HCT116 (cell line): ENCODE measurements at regions not wholly inside any gene's neighbourhood (a gene's known extent, or its start where the extent isn't known, plus 50 kb on each side); places are given as distances from the start of the nearest gene placed in this dataset.

Experiments used
- ATAC-seq: fragments of 200-7000 bp; cut with Tn5 transposase; 2 replicates; pipeline ENCODE4 v1.9.1; 2020; ENCODE audit warnings: mild to moderate bottlenecking, moderate library complexity
- BruUV-seq: library from RNA; stranded (reverse); fragments of 400-500 nt; replicated peaks from 2 replicates; lab custom pipeline; 2021; lab: Mats Ljungman, UMichigan
- CTCF ChIA-PET: fragments of 300-600 bp; sonication (Branson Sonifier 250); formaldehyde crosslinking; loops from one replicate; lab custom pipeline; 2021; ENCODE audit warnings: antibody characterized with exemption; lab: Charles Lee
- POLR2A ChIA-PET: fragments of 300-600, 350-600 bp; sonication (Branson Sonifier 250); formaldehyde crosslinking; loops from one replicate; lab custom pipeline; 2021; ENCODE audit warnings: antibody characterized with exemption; lab: Charles Lee
- RAD21 ChIA-PET, 2 experiments: fragments of 300-600 bp; sonication (Branson Sonifier 250); formaldehyde crosslinking; loops; one replicate each; lab custom pipeline; 2023; ENCODE audit warnings: low total read pairs in 2 of 2; ENCODE audit not compliant: uncharacterized antibody in 2 of 2, unreplicated experiment in 2 of 2, low non-redundant PET in 1 of 2; lab: Charles Lee
- DNase-seq: peaks from one replicate; pipeline ENCODE4 v3.0.0-alpha.2; 2010; ENCODE audit warnings: low read depth, low spot score
- H2AFZ ChIP-seq: fragments of 200-600 bp; shearing (Covaris generic), sonication (generic); 2 replicates; pipeline ENCODE4 v1.6.1; 2017; ENCODE audit warnings: low read depth, mixed run types, mixed read lengths, antibody characterized with exemption, low read length; ENCODE audit not compliant: poor library complexity, severe bottlenecking
- H3K27ac ChIP-seq: 2 replicates; pipeline ENCODE4 v1.5.1; 2012; ENCODE audit warnings: low read depth, low read length
- H3K27me3 ChIP-seq: fragments of 200-600 bp; sonication (generic); 2 replicates; pipeline ENCODE4 v1.6.1; 2016; ENCODE audit warnings: mixed run types, low read length, mixed read lengths; ENCODE audit not compliant: insufficient read depth
- H3K36me3 ChIP-seq, 2 experiments: fragments of 200-500 bp in 1 of 2; fragments of 200-600 bp in 1 of 2; sonication (Bioruptor generic) in 1 of 2; sonication (generic) in 1 of 2; 2 replicates each; pipeline versions ENCODE4 v1.5.1 to v1.6.1; 2014 to 2016; ENCODE audit warnings: low read length in 2 of 2, inconsistent platforms in 1 of 2, mixed read lengths in 1 of 2, mixed run types in 1 of 2; ENCODE audit not compliant: insufficient read depth in 2 of 2, control insufficient read depth in 1 of 2
- H3K4me1 ChIP-seq, 2 experiments: fragments of 200-600 bp in 1 of 2; sonication (generic) in 1 of 2; 2 replicates each; pipeline versions ENCODE4 v1.5.1 to v1.6.1; 2012 to 2017; ENCODE audit warnings: low read length in 2 of 2, inconsistent platforms in 1 of 2, mild to moderate bottlenecking in 1 of 2, mixed read lengths in 1 of 2, mixed run types in 1 of 2, moderate library complexity in 1 of 2; ENCODE audit not compliant: insufficient read depth in 2 of 2, control insufficient read depth in 1 of 2
- H3K4me2 ChIP-seq: fragments of 200-600 bp; sonication (generic); 2 replicates; pipeline ENCODE4 v1.6.1; 2017; ENCODE audit warnings: mixed run types, low read length, mixed read lengths
- H3K4me3 ChIP-seq, 2 experiments: fragments of 200-600 bp in 1 of 2; sonication (generic) in 1 of 2; replicated peaks in 1 of 2; 2 replicates each; pipeline ENCODE4 v1.5.1; 2011 to 2016; ENCODE audit warnings: low read length in 2 of 2, control low read depth in 1 of 2, low read depth in 1 of 2, mild to moderate bottlenecking in 1 of 2, mixed read lengths in 1 of 2, mixed run types in 1 of 2
- H3K79me2 ChIP-seq: fragments of 200-600 bp; sonication (generic); 2 replicates; pipeline ENCODE4 v1.6.1; 2017; ENCODE audit warnings: mild to moderate bottlenecking, mixed run types, low read length, moderate library complexity, mixed read lengths; ENCODE audit not compliant: insufficient read depth
- H3K9ac ChIP-seq: fragments of 200-600 bp; sonication (generic); 2 replicates; pipeline ENCODE4 v1.6.1; 2016; ENCODE audit warnings: low read length, mixed read lengths
- H3K9me2 ChIP-seq: fragments of 200-600 bp; sonication (generic), shearing (Covaris generic); 2 replicates; pipeline ENCODE4 v1.6.1; 2017; ENCODE audit warnings: mixed run types, mild to moderate bottlenecking, moderate library complexity; ENCODE audit not compliant: insufficient read depth
- H3K9me3 ChIP-seq, 2 experiments: fragments of 200-500 bp in 1 of 2; fragments of 200-600 bp in 1 of 2; sonication (Bioruptor generic) in 1 of 2; sonication (generic) in 1 of 2; 2 replicates each; pipeline ENCODE4 v1.6.1; 2014 to 2017; ENCODE audit warnings: low read length in 2 of 2, mixed read lengths in 2 of 2, inconsistent platforms in 1 of 2, low read depth in 1 of 2, mild to moderate bottlenecking in 1 of 2, mixed run types in 1 of 2, moderate library complexity in 1 of 2; ENCODE audit not compliant: control insufficient read depth in 1 of 2, insufficient read depth in 1 of 2
- H4K20me1 ChIP-seq: fragments of 200-600 bp; sonication (generic), shearing (Covaris generic); 2 replicates; pipeline ENCODE4 v1.6.1; 2017; ENCODE audit warnings: mixed run types, mild to moderate bottlenecking, moderate library complexity; ENCODE audit not compliant: insufficient read depth
- CTCF ChIP-seq, 3 experiments: fragments of 200-600 bp in 1 of 3; sonication (generic) in 1 of 3; IDR thresholded peaks in 2 of 3; conservative IDR thresholded peaks in 1 of 3; 2 replicates each; pipeline ENCODE4 v1.5.1; 2012 to 2017; ENCODE audit warnings: low read depth in 2 of 3, low read length in 2 of 3, antibody characterized with exemption in 1 of 3, borderline replicate concordance in 1 of 3, control low read depth in 1 of 3, mild to moderate bottlenecking in 1 of 3, mixed read lengths in 1 of 3, mixed run types in 1 of 3, moderate library complexity in 1 of 3; ENCODE audit not compliant: insufficient read depth in 1 of 3
- EGR1 ChIP-seq: IDR thresholded peaks from 2 replicates; pipeline ENCODE4 v1.6.1; 2012; ENCODE audit warnings: low read depth
- ELF1 ChIP-seq: IDR thresholded peaks from 2 replicates; pipeline ENCODE4 v1.6.1; 2012; ENCODE audit warnings: low read depth, borderline replicate concordance
- EZH2 ChIP-seq: fragments of 200-600 bp; sonication (generic); IDR thresholded peaks from 2 replicates; pipeline ENCODE4 v1.6.1; 2017; ENCODE audit warnings: antibody characterized with exemption, mixed run types
- FOSL1 ChIP-seq: IDR thresholded peaks from 2 replicates; pipeline ENCODE4 v1.6.1; 2012; ENCODE audit warnings: low read depth
- JUND ChIP-seq: IDR thresholded peaks from 2 replicates; pipeline ENCODE4 v1.6.1; 2012
- TCF7L2 ChIP-seq: IDR thresholded peaks from 2 replicates; pipeline ENCODE4 v1.7.0; 2011; ENCODE audit warnings: borderline replicate concordance, inconsistent platforms; ENCODE audit not compliant: insufficient read depth, insufficient read length; ENCODE audit errors: extremely low read depth
- ZBTB33 ChIP-seq: IDR thresholded peaks from 2 replicates; pipeline ENCODE4 v1.6.1; 2011; ENCODE audit warnings: mild to moderate bottlenecking, low read length, moderate library complexity; ENCODE audit not compliant: insufficient replicate concordance; ENCODE audit errors: extremely low read depth
- ZNF274 ChIP-seq: fragments of 200-500 bp; sonication (Bioruptor generic); IDR thresholded peaks from 2 replicates; pipeline ENCODE4 v1.6.1; 2014; ENCODE audit warnings: mild to moderate bottlenecking, low read depth, low read length, inconsistent platforms
- intact Hi-C: fragments of 100-400 bp; cut with micrococcal nuclease; formaldehyde crosslinking; loops from 2 replicates; pipeline ENCODE4 v1.10.0; 2022

- Histone ChIP-seq H4K20me1 (no peaks in the 10 kb centered on the region), H3K4me1 (no peaks in the 10 kb centered on the region), H3K9ac (no peak overlapping the region), H3K27me3 (no peaks in the 10 kb centered on the region), H3K36me3 (no peaks in the 10 kb centered on the region), H3K27ac (no peak overlapping the region), H3K4me3 (no peak overlapping the region), H3K4me2 (no peak overlapping the region), H2AFZ (no peak overlapping the region), H3K9me3 (peaks cover 11 to 27% of the 10 kb centered on the region in 2 experiments; a peak in 2 of 4 replicates), H3K9me2 (no peaks in the 10 kb centered on the region), H3K79me2 (no peaks in the 10 kb centered on the region)
- no TSS peak for BruUV-seq
- ChIA-PET RAD21 (no interaction called here), CTCF (no interaction called here), POLR2A (no interaction called here)
- ATAC-seq (no peak), DNase-seq (no peak)
- intact Hi-C loops: no loop called here
- TF ChIP-seq FOSL1 (no peak), EZH2 (no peak), EGR1 (no peak), TCF7L2 (no peak), ELF1 (no peak), ZNF274 (no peak), CTCF (IDR thresholded peaks at IDR 0.05 in 2 of 3, conservative IDR thresholded peaks at IDR 0.05 in 1 of 3; ENCODE audit: borderline replicate concordance in 1 of 3, insufficient read depth in 1 of 3, low read depth in 2 of 3, low read length in 2 of 3) (no peak), ZBTB33 (no peak), JUND (no peak)
Observed at GRCh38 chr5:4145511-4145910, 549.9 kb downstream of the IRX1 start.
